B cell (primary cell): ENCODE measurements at regions not wholly inside any gene's neighbourhood (a gene's known extent, or its start where the extent isn't known, plus 50 kb on each side); places are given as distances from the start of the nearest gene placed in this dataset.

Experiments used
- ATAC-seq: fragments of 200-7000 bp; cut with Tn5 transposase; one replicate; pipeline ENCODE4 v1.10.0; 2021; ENCODE audit warnings: low read depth, mild to moderate bottlenecking, moderate number of reproducible peaks, moderate library complexity
- CTCF ChIA-PET: fragments of 350-600 bp; sonication (Branson Sonifier 250); formaldehyde crosslinking; loops from one replicate; lab custom pipeline; 2021; ENCODE audit warnings: antibody characterized with exemption, inconsistent platforms; lab: Charles Lee
- POLR2A ChIA-PET: fragments of 350-600 bp; sonication (Branson Sonifier 250); formaldehyde crosslinking; loops from one replicate; lab custom pipeline; 2021; ENCODE audit warnings: antibody characterized with exemption; lab: Charles Lee
- DNase-seq: peaks from one replicate; pipeline ENCODE4 v3.0.0; 2013
- H2AFZ ChIP-seq: 2 replicates; pipeline ENCODE4 v1.6.1; 2012; ENCODE audit warnings: mild to moderate bottlenecking, low read depth, low read length; ENCODE audit not compliant: insufficient read depth, poor library complexity, severe bottlenecking
- H3K27ac ChIP-seq, 2 donors: 1 replicate in 1 of 2; 2 replicates in 1 of 2; pipeline ENCODE4 v1.5.1; 2012 to 2013; ENCODE audit warnings: low read length in 2 of 2, mild to moderate bottlenecking in 2 of 2, moderate library complexity in 1 of 2
- H3K27me3 ChIP-seq, 4 experiments: fragments of 200-600 bp in 1 of 4; sonication (generic) in 1 of 4; replicated peaks in 1 of 4; 1 replicate in 2 of 4; 2 replicates in 2 of 4; pipeline versions ENCODE4 v1.6.1 to v1.7.0; 2013 to 2016; ENCODE audit warnings: low read length in 3 of 4, mild to moderate bottlenecking in 2 of 4, mixed read lengths in 1 of 4, moderate library complexity in 1 of 4; ENCODE audit not compliant: insufficient read depth in 4 of 4, control insufficient read depth in 3 of 4; ENCODE audit errors: control extremely low read depth in 1 of 4
- H3K36me3 ChIP-seq, 2 experiments: replicated peaks in 1 of 2; 1 replicate in 1 of 2; 2 replicates in 1 of 2; pipeline versions ENCODE4 v1.6.1 to v1.7.1; 2013; ENCODE audit warnings: low read length in 1 of 2; ENCODE audit not compliant: insufficient read depth in 2 of 2, control insufficient read depth in 1 of 2; ENCODE audit errors: control extremely low read depth in 1 of 2, extremely low read depth in 1 of 2
- H3K4me1 ChIP-seq, 2 donors: fragments of 200-600 bp in 1 of 2; sonication (generic) in 1 of 2; 1 replicate in 1 of 2; 2 replicates in 1 of 2; pipeline versions ENCODE4 v1.5.1 to v1.6.1; 2013 to 2017; ENCODE audit warnings: low read length in 2 of 2; ENCODE audit not compliant: control insufficient read depth in 2 of 2, insufficient read depth in 2 of 2
- H3K4me2 ChIP-seq: replicated peaks from 2 replicates; pipeline ENCODE3; 2012; ENCODE audit warnings: mild to moderate bottlenecking, low read depth, low read length; ENCODE audit not compliant: poor library complexity, severe bottlenecking
- H3K4me3 ChIP-seq, 5 experiments: fragments of 200-600 bp in 1 of 5; sonication (generic) in 1 of 5; 1 replicate in 3 of 5; 2 replicates in 2 of 5; pipeline versions ENCODE4 v1.5.1 to v1.7.0; 2011 to 2016; ENCODE audit warnings: low read length in 4 of 5, mild to moderate bottlenecking in 4 of 5, low read depth in 2 of 5, control low read depth in 1 of 5, moderate library complexity in 1 of 5; ENCODE audit not compliant: insufficient read depth in 1 of 5; ENCODE audit errors: control extremely low read depth in 1 of 5, extremely low read depth in 1 of 5
- H3K79me2 ChIP-seq: fragments of 200-600 bp; sonication (generic); one replicate; pipeline ENCODE4 v1.6.0; 2016; ENCODE audit warnings: low read length; ENCODE audit not compliant: control insufficient read depth, insufficient read depth
- H3K9ac ChIP-seq: fragments of 200-600 bp; sonication (generic); 2 replicates; pipeline ENCODE4 v1.6.1; 2017; ENCODE audit warnings: mild to moderate bottlenecking, low read length, moderate library complexity
- H3K9me3 ChIP-seq, 3 donors: one replicate each; pipeline versions ENCODE4 v1.6.1 to v1.7.1; 2013; ENCODE audit warnings: low read length in 2 of 3; ENCODE audit not compliant: control insufficient read depth in 2 of 3, insufficient read depth in 1 of 3; ENCODE audit errors: control extremely low read depth in 1 of 3
- H4K20me1 ChIP-seq: 2 replicates; pipeline ENCODE4 v1.6.0; 2012; ENCODE audit warnings: mild to moderate bottlenecking, low read length; ENCODE audit not compliant: insufficient read depth, control insufficient read depth, poor library complexity, severe bottlenecking
- H3K27ac Mint-ChIP-seq: one replicate; pipeline ENCODE4 v1.8.0; 2021; ENCODE audit warnings: mixed read lengths
- H3K27me3 Mint-ChIP-seq: one replicate; pipeline ENCODE4 v1.8.0; 2021; ENCODE audit warnings: mixed read lengths
- H3K4me1 Mint-ChIP-seq: one replicate; pipeline ENCODE4 v1.8.0; 2021; ENCODE audit warnings: mixed read lengths
- H3K4me3 Mint-ChIP-seq: one replicate; pipeline ENCODE4 v1.8.0; 2021; ENCODE audit warnings: mixed read lengths
- H3K9me3 Mint-ChIP-seq: one replicate; pipeline ENCODE4 v1.8.0; 2022; ENCODE audit warnings: mixed read lengths; ENCODE audit not compliant: insufficient read depth
- EZH2 ChIP-seq: IDR thresholded peaks from 2 replicates; pipeline ENCODE4 v1.6.1; 2012; ENCODE audit warnings: borderline replicate concordance, low read depth, mild to moderate bottlenecking, moderate library complexity, low read length; ENCODE audit not compliant: insufficient read depth, poor library complexity, severe bottlenecking
- WGBS: methylation state at CpG from one replicate; pipeline ENCODE4 v1.1.5; 2013; ENCODE audit warnings: missing lambda C conversion rate; ENCODE audit not compliant: insufficient coverage; 5-methylcytosine and 5-hydroxymethylcytosine counted together
- intact Hi-C: fragments of 100-400 bp; cut with micrococcal nuclease; formaldehyde crosslinking; loops from one replicate; pipeline ENCODE4 v1.10.0; 2022
- TF ChIP-seq, protein P1 (sequence below): fragments of 200-600 bp; IDR thresholded peaks from one replicate; pipeline ENCODE4 v1.8.0; 2022; ENCODE audit warnings: antibody characterized with exemption, mild to moderate bottlenecking

DNA sequence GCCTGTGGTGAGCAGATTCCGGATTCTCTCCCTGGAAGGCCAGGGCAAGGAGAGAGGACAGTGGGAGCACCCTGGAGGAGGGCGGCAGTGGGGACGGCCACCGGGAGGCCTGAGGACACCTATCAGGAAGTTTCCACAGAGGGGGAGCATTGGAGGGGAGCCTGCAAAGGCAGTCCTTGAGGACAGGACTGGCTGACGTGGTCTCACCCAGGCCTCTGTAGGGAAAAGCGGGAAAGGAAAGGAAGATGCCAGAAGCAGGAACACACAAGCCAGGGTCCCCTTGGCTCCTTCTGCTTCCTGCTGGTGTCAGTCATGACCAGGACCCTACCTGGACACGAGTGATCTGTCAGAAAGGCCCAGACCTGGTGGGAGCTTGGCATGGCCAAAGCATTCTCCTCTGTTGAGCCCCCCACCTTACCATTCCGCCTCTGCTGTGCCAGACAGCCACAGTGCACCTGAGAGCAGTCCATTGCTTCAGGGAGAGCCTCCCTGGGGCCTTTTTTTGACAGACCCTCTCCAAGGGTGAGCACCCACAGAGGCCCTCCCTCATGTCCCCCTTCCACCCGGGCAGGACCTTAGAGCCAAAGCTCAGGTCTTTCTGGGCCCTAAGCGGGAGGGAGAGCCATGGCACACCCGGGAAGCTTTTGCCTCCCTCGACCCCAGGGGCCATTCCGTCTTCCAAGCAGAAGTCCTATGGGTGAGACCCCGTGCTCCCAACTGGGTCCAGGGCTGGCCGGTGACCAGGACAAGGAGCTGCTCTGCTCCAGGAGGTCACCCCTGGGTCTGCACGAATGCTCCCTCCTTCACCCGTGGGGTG lies 333.1 kb downstream of the DYSF start:
- no peaks in the 10 kb centered on the region for H3K4me1 Mint-ChIP-seq
- Histone ChIP-seq H3K4me2 (no peak overlapping the region), H3K27me3 (peaks cover 0 to 2% (median 0%) of the 10 kb centered on the region in 4 experiments), H3K36me3 (no peaks in the 10 kb centered on the region), H3K4me3 (no peak overlapping the region), H3K27ac (no peak overlapping the region), H3K9me3 (no peaks in the 10 kb centered on the region), H3K9ac (no peak overlapping the region), H3K4me1 (no peaks in the 10 kb centered on the region), H3K79me2 (no peaks in the 10 kb centered on the region), H4K20me1 (no peaks in the 10 kb centered on the region), H2AFZ (no peak overlapping the region)
- DNase-seq (no peak), ATAC-seq (no peak)
- intact Hi-C loops = no loop called here
- no peak overlapping the region for H3K4me3 Mint-ChIP-seq
- TF ChIP-seq, protein P1, sequence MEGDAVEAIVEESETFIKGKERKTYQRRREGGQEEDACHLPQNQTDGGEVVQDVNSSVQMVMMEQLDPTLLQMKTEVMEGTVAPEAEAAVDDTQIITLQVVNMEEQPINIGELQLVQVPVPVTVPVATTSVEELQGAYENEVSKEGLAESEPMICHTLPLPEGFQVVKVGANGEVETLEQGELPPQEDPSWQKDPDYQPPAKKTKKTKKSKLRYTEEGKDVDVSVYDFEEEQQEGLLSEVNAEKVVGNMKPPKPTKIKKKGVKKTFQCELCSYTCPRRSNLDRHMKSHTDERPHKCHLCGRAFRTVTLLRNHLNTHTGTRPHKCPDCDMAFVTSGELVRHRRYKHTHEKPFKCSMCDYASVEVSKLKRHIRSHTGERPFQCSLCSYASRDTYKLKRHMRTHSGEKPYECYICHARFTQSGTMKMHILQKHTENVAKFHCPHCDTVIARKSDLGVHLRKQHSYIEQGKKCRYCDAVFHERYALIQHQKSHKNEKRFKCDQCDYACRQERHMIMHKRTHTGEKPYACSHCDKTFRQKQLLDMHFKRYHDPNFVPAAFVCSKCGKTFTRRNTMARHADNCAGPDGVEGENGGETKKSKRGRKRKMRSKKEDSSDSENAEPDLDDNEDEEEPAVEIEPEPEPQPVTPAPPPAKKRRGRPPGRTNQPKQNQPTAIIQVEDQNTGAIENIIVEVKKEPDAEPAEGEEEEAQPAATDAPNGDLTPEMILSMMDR = no peak
- no peak for TF ChIP-seq EZH2
- CTCF ChIA-PET = no interaction called here
- H3K27me3 Mint-ChIP-seq = peaks cover 5% of the 10 kb centered on the region
- POLR2A ChIA-PET = no interaction called here
- no peak overlapping the region for H3K27ac Mint-ChIP-seq
- WGBS = 78% methylated on average over 17 of the region's 17 CpGs
- no peaks in the 10 kb centered on the region for H3K9me3 Mint-ChIP-seq

DNA sequence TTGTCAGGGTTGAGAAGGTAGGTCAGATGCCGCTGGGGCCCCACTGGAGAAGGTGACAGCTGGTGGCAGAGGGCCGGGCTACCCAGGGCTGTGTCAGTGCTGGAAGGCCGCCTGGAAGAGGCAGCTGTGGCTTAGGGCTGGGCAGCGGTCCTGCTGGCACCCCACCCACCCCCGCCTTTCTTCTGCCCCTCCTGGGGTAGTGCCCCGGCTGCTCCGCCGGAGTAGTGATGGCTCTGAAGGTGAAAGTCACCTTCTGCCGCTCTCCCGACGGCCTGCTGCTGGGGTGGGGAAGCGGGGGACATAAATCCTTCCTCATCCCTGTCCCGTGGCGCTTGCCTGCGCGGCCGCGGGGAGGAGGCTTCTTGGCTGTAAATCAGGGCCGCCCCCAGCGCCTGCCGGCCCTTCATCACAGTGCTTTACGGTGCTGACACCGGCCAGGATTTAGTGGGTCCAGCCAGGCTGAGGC lies 332.2 kb downstream of the DYSF start:
- H3K4me1 ChIP-seq = no peaks in the 10 kb centered on the region
- DNase-seq (no peak), ATAC-seq (no peak)
- peaks cover 0 to 2% (median 0%) of the 10 kb centered on the region in 4 experiments for H3K27me3 ChIP-seq
- no peaks in the 10 kb centered on the region for H4K20me1 ChIP-seq
- H3K27me3 Mint-ChIP-seq = peaks cover 5% of the 10 kb centered on the region
- no peaks in the 10 kb centered on the region for H3K36me3 ChIP-seq
- no peaks in the 10 kb centered on the region for H3K4me1 Mint-ChIP-seq
- H3K27ac Mint-ChIP-seq = no peak overlapping the region
- H3K9me3 ChIP-seq = no peaks in the 10 kb centered on the region
- no peak overlapping the region for H2AFZ ChIP-seq
- no peak overlapping the region for H3K4me2 ChIP-seq
- no peak overlapping the region for H3K9ac ChIP-seq
- no peak overlapping the region for H3K4me3 Mint-ChIP-seq
- TF ChIP-seq, protein P1 = no peak
- no peak for TF ChIP-seq EZH2
- H3K4me3 ChIP-seq = no peak overlapping the region
- no peak overlapping the region for H3K27ac ChIP-seq
- intact Hi-C loops = no loop called here
- H3K9me3 Mint-ChIP-seq = no peaks in the 10 kb centered on the region
- WGBS = 47% methylated on average over 16 of the region's 23 CpGs
- no peaks in the 10 kb centered on the region for H3K79me2 ChIP-seq
- CTCF ChIA-PET = no interaction called here
- POLR2A ChIA-PET = no interaction called here
